Astrocyte (in vitro differentiated cells and primary cell): ENCODE measurements at regions not wholly inside any gene's neighbourhood (a gene's known extent, or its start where the extent isn't known, plus 50 kb on each side); places are given as distances from the start of the nearest gene placed in this dataset.

Experiments used
- DNase-seq: peaks from one replicate; pipeline ENCODE4 v3.0.0-alpha.2; 2010; ENCODE audit warnings: low read depth
- FAIRE-seq: peaks from 2 replicates; lab custom pipeline; 2011; peaks lifted over from hg19 to GRCh38; lab: Jason Lieb, UNC
- H2AFZ ChIP-seq: 2 replicates; pipeline ENCODE4 v1.6.0; 2012; ENCODE audit warnings: low read depth, low read length, inconsistent platforms
- H3K27ac ChIP-seq: 2 replicates; pipeline ENCODE4 v1.5.1; 2011; ENCODE audit warnings: low read depth, low read length, inconsistent platforms
- H3K27me3 ChIP-seq: 2 replicates; pipeline ENCODE4 v1.6.0; 2011; ENCODE audit warnings: low read length, inconsistent platforms; ENCODE audit not compliant: insufficient read depth
- H3K36me3 ChIP-seq: 2 replicates; pipeline ENCODE4 v1.5.1; 2011; ENCODE audit warnings: low read length, inconsistent platforms; ENCODE audit not compliant: insufficient read depth
- H3K4me1 ChIP-seq: 2 replicates; pipeline ENCODE4 v1.5.1; 2011; ENCODE audit warnings: low read length, inconsistent platforms; ENCODE audit not compliant: insufficient read depth
- H3K4me2 ChIP-seq: 2 replicates; pipeline ENCODE4 v1.6.0; 2012; ENCODE audit warnings: low read length, inconsistent platforms
- H3K4me3 ChIP-seq: 2 replicates; pipeline ENCODE4 v1.5.1; 2011; ENCODE audit warnings: low read depth, mild to moderate bottlenecking, low read length, inconsistent platforms; ENCODE audit not compliant: insufficient read depth
- H3K79me2 ChIP-seq: 2 replicates; pipeline ENCODE4 v1.6.0; 2012; ENCODE audit warnings: mild to moderate bottlenecking, low read length, inconsistent platforms; ENCODE audit not compliant: insufficient read depth
- H3K9ac ChIP-seq: 2 replicates; pipeline ENCODE4 v1.6.0; 2012; ENCODE audit warnings: mild to moderate bottlenecking, low read length, inconsistent platforms
- H3K9me3 ChIP-seq: 2 replicates; pipeline ENCODE4 v1.5.1; 2012; ENCODE audit warnings: low read depth, mild to moderate bottlenecking, low read length, inconsistent platforms; ENCODE audit not compliant: insufficient read depth
- H4K20me1 ChIP-seq: 2 replicates; pipeline ENCODE4 v1.6.0; 2012; ENCODE audit warnings: low read length, inconsistent platforms; ENCODE audit not compliant: insufficient read depth
- H3K27ac Mint-ChIP-seq: one replicate; pipeline ENCODE4 v1.8.0; 2021; ENCODE audit warnings: mild to moderate bottlenecking, mixed read lengths; ENCODE audit not compliant: unreplicated experiment
- H3K27me3 Mint-ChIP-seq: one replicate; pipeline ENCODE4 v1.8.0; 2021; ENCODE audit warnings: low read depth, mixed read lengths; ENCODE audit not compliant: unreplicated experiment
- H3K36me3 Mint-ChIP-seq: one replicate; pipeline ENCODE4 v1.8.0; 2021; ENCODE audit warnings: low read depth, mixed read lengths; ENCODE audit not compliant: unreplicated experiment
- H3K4me1 Mint-ChIP-seq: one replicate; pipeline ENCODE4 v1.8.0; 2021; ENCODE audit warnings: low read depth, mixed read lengths; ENCODE audit not compliant: unreplicated experiment
- H3K4me3 Mint-ChIP-seq: one replicate; pipeline ENCODE4 v1.8.0; 2021; ENCODE audit warnings: mild to moderate bottlenecking, moderate library complexity, mixed read lengths; ENCODE audit not compliant: unreplicated experiment
- H3K9me3 Mint-ChIP-seq: one replicate; pipeline ENCODE4 v1.8.0; 2021; ENCODE audit warnings: mild to moderate bottlenecking, mixed read lengths; ENCODE audit not compliant: unreplicated experiment
- EZH2 ChIP-seq: IDR thresholded peaks from 2 replicates; pipeline ENCODE4 v1.6.1; 2012; ENCODE audit warnings: mild to moderate bottlenecking, low read length, inconsistent platforms; ENCODE audit not compliant: insufficient read depth
- TF ChIP-seq, protein P1 (sequence below): IDR thresholded peaks from 2 replicates; pipeline ENCODE4 v1.5.1; 2011; ENCODE audit warnings: low read depth, mild to moderate bottlenecking, inconsistent platforms, low read length, moderate library complexity; ENCODE audit not compliant: insufficient read depth

GRCh38 chr6:159481897-159482296 lies 211.1 kb downstream of the SOD2 start:
- Histone ChIP-seq H3K9me3 (no peaks in the 10 kb centered on the region), H3K4me3 (no peak overlapping the region), H2AFZ (no peak overlapping the region), H4K20me1 (no peaks in the 10 kb centered on the region), H3K4me1 (no peaks in the 10 kb centered on the region), H3K4me2 (no peak overlapping the region), H3K27ac (no peak overlapping the region), H3K36me3 (no peaks in the 10 kb centered on the region), H3K9ac (no peak overlapping the region), H3K27me3 (no peaks in the 10 kb centered on the region), H3K79me2 (no peaks in the 10 kb centered on the region)
- no peak for TF ChIP-seq EZH2
- TF ChIP-seq, protein P1, sequence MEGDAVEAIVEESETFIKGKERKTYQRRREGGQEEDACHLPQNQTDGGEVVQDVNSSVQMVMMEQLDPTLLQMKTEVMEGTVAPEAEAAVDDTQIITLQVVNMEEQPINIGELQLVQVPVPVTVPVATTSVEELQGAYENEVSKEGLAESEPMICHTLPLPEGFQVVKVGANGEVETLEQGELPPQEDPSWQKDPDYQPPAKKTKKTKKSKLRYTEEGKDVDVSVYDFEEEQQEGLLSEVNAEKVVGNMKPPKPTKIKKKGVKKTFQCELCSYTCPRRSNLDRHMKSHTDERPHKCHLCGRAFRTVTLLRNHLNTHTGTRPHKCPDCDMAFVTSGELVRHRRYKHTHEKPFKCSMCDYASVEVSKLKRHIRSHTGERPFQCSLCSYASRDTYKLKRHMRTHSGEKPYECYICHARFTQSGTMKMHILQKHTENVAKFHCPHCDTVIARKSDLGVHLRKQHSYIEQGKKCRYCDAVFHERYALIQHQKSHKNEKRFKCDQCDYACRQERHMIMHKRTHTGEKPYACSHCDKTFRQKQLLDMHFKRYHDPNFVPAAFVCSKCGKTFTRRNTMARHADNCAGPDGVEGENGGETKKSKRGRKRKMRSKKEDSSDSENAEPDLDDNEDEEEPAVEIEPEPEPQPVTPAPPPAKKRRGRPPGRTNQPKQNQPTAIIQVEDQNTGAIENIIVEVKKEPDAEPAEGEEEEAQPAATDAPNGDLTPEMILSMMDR = no peak
- Mint-ChIP-seq H3K4me3 (no peak overlapping the region), H3K9me3 (peaks cover 4% of the 10 kb centered on the region), H3K4me1 (peaks cover 7% of the 10 kb centered on the region), H3K27me3 (no peaks in the 10 kb centered on the region), H3K36me3 (no peaks in the 10 kb centered on the region), H3K27ac (peak overlapping the region; percentile 10)
- no peak for FAIRE-seq
- no peak for DNase-seq

- Mint-ChIP-seq H3K9me3 (peaks cover 4% of the 10 kb centered on the region), H3K36me3 (no peaks in the 10 kb centered on the region), H3K27me3 (no peaks in the 10 kb centered on the region), H3K4me1 (peaks cover 7% of the 10 kb centered on the region), H3K27ac (no peak overlapping the region), H3K4me3 (no peak overlapping the region)
- H3K36me3 ChIP-seq = no peaks in the 10 kb centered on the region
- no peaks in the 10 kb centered on the region for H3K27me3 ChIP-seq
- no peaks in the 10 kb centered on the region for H4K20me1 ChIP-seq
- no peaks in the 10 kb centered on the region for H3K79me2 ChIP-seq
- TF ChIP-seq EZH2 = no peak
- TF ChIP-seq, protein P1 = no peak
- no peak overlapping the region for H3K4me2 ChIP-seq
- no peaks in the 10 kb centered on the region for H3K9me3 ChIP-seq
- DNase-seq = no peak
- no peak overlapping the region for H3K27ac ChIP-seq
- FAIRE-seq = no peak
- H2AFZ ChIP-seq = no peak overlapping the region
- no peak overlapping the region for H3K4me3 ChIP-seq
- H3K9ac ChIP-seq = no peak overlapping the region
- no peaks in the 10 kb centered on the region for H3K4me1 ChIP-seq
Observed at GRCh38 chr6:159480471-159480870, 212.6 kb downstream of the SOD2 start.

- DNase-seq (no peak), FAIRE-seq (no peak)
- Histone ChIP-seq H3K79me2 (no peaks in the 10 kb centered on the region), H3K27me3 (no peaks in the 10 kb centered on the region), H3K9me3 (no peaks in the 10 kb centered on the region), H3K9ac (no peak overlapping the region), H3K4me1 (no peaks in the 10 kb centered on the region), H3K4me3 (no peak overlapping the region), H4K20me1 (no peaks in the 10 kb centered on the region), H2AFZ (no peak overlapping the region), H3K36me3 (no peaks in the 10 kb centered on the region), H3K4me2 (no peak overlapping the region), H3K27ac (no peak overlapping the region)
- no peaks in the 10 kb centered on the region for H3K27me3 Mint-ChIP-seq
- H3K9me3 Mint-ChIP-seq = peaks cover 4% of the 10 kb centered on the region
- TF ChIP-seq EZH2 = no peak
- TF ChIP-seq, protein P1 = no peak
- no peak overlapping the region for H3K27ac Mint-ChIP-seq
- no peak overlapping the region for H3K4me3 Mint-ChIP-seq
- no peaks in the 10 kb centered on the region for H3K36me3 Mint-ChIP-seq
- peaks cover 7% of the 10 kb centered on the region for H3K4me1 Mint-ChIP-seq
Observed at GRCh38 chr6:159479146-159479545, 213.9 kb downstream of the SOD2 start.
